GM23338 (cell line): ENCODE measurements at regions not wholly inside any gene's neighbourhood (a gene's known extent, or its start where the extent isn't known, plus 50 kb on each side); places are given as distances from the start of the nearest gene placed in this dataset.

Experiments used
- CREB1 ChIP-seq: fragments of 250-450 bp; sonication (Bioruptor Pico); IDR thresholded peaks from 2 replicates; pipeline ENCODE4 v1.5.0; 2020; ENCODE audit warnings: low read depth, mild to moderate bottlenecking, moderate library complexity
- CTCF ChIP-seq, 2 experiments: fragments of 200-600 bp in 1 of 2; sonication (generic) in 1 of 2; conservative IDR thresholded peaks; 2 replicates each; pipeline versions ENCODE4 v1.5.1 to v1.6.1; 2016 to 2017; ENCODE audit warnings: antibody characterized with exemption in 2 of 2, low read depth in 2 of 2, mild to moderate bottlenecking in 2 of 2, moderate library complexity in 1 of 2
- EZH2 ChIP-seq: fragments of 200-600 bp; sonication (generic); IDR thresholded peaks from one replicate; pipeline ENCODE4 v1.8.0; 2017; ENCODE audit warnings: antibody characterized with exemption, mild to moderate bottlenecking, low read depth; ENCODE audit not compliant: unreplicated experiment
- EZH2phosphoT487 ChIP-seq: fragments of 200-600 bp; sonication (generic); IDR thresholded peaks from one replicate; pipeline ENCODE4 v1.8.1; 2018; ENCODE audit warnings: antibody characterized with exemption; ENCODE audit not compliant: unreplicated experiment
- JUNB ChIP-seq: IDR thresholded peaks from one replicate; pipeline ENCODE4 v1.6.1; 2016; ENCODE audit warnings: antibody characterized with exemption; ENCODE audit not compliant: unreplicated experiment
- NANOG ChIP-seq: IDR thresholded peaks from 2 replicates; pipeline ENCODE4 v1.6.1; 2016; ENCODE audit warnings: antibody characterized with exemption, borderline replicate concordance
- POLR2AphosphoS5 ChIP-seq: IDR thresholded peaks from 2 replicates; pipeline ENCODE4 v1.6.1; 2016; ENCODE audit warnings: antibody characterized with exemption, low read depth
- REST ChIP-seq: IDR thresholded peaks from one replicate; pipeline ENCODE4 v1.6.1; 2018; ENCODE audit warnings: antibody characterized with exemption; ENCODE audit not compliant: unreplicated experiment
- STAT1 ChIP-seq: IDR thresholded peaks from one replicate; pipeline ENCODE4 v1.6.1; 2016; ENCODE audit warnings: antibody characterized with exemption; ENCODE audit not compliant: unreplicated experiment
- ZNF114 ChIP-seq: fragments of 250-450 bp; sonication (Bioruptor Pico); IDR thresholded peaks from 2 replicates; pipeline ENCODE4 v1.5.0; 2020; ENCODE audit warnings: mild to moderate bottlenecking, moderate library complexity
- ZNF331 ChIP-seq: fragments of 250-450 bp; sonication (Bioruptor Pico); IDR thresholded peaks from 2 replicates; pipeline ENCODE4 v1.5.0; 2020; ENCODE audit warnings: low read depth, mild to moderate bottlenecking, moderate library complexity
- ZNF462 ChIP-seq: fragments of 250-450 bp; sonication (Bioruptor Pico); IDR thresholded peaks from 2 replicates; pipeline ENCODE4 v1.5.0; 2020; ENCODE audit warnings: mild to moderate bottlenecking, moderate library complexity
- TF ChIP-seq, protein P1 (sequence below): IDR thresholded peaks from 2 replicates; pipeline ENCODE4 v1.6.1; 2016; ENCODE audit warnings: antibody characterized with exemption

- TF ChIP-seq EZH2phosphoT487 = no peak
- TF ChIP-seq POLR2AphosphoS5 = no peak
- TF ChIP-seq EZH2 = no peak
- no peak for TF ChIP-seq CTCF (conservative IDR thresholded peaks at IDR 0.05; ENCODE audit: low read depth in 2 of 2)
- no peak for TF ChIP-seq REST
- no peak for TF ChIP-seq ZNF114 (CRISPR knock-in tag)
- TF ChIP-seq CREB1 (CRISPR knock-in tag) = no peak
- TF ChIP-seq ZNF331 (CRISPR knock-in tag) = no peak
- TF ChIP-seq, protein P1, sequence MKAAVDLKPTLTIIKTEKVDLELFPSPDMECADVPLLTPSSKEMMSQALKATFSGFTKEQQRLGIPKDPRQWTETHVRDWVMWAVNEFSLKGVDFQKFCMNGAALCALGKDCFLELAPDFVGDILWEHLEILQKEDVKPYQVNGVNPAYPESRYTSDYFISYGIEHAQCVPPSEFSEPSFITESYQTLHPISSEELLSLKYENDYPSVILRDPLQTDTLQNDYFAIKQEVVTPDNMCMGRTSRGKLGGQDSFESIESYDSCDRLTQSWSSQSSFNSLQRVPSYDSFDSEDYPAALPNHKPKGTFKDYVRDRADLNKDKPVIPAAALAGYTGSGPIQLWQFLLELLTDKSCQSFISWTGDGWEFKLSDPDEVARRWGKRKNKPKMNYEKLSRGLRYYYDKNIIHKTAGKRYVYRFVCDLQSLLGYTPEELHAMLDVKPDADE = no peak
- TF ChIP-seq JUNB = no peak
- TF ChIP-seq STAT1 = no peak
- TF ChIP-seq NANOG = no peak
- TF ChIP-seq ZNF462 (CRISPR knock-in tag) = no peak
Observed at GRCh38 chr4:160846121-160846520, 1317.7 kb downstream of the FSTL5 start.
